Activated CD4-positive, alpha-beta T cell treated with anti-CD3 and anti-CD28 coated beads, Interleukin-2, Interleukin-4, amounts not matched to agents 100 ng/mL and 50 ng/mL, durations not matched to agents 16 hours and 8 hours (primary cell): ENCODE measurements at regions not wholly inside any gene's neighbourhood (a gene's known extent, or its start where the extent isn't known, plus 50 kb on each side); places are given as distances from the start of the nearest gene placed in this dataset.
"Not testable (repeated sequence)": the region's sequence is repeated elsewhere in the genome, so short reads cannot be mapped to it uniquely, and the experiment has no call there.

Experiments used
- DNase-seq: peaks from one replicate; pipeline ENCODE4 v3.0.0-alpha.2; 2020; ENCODE audit warnings: low spot score

DNA sequence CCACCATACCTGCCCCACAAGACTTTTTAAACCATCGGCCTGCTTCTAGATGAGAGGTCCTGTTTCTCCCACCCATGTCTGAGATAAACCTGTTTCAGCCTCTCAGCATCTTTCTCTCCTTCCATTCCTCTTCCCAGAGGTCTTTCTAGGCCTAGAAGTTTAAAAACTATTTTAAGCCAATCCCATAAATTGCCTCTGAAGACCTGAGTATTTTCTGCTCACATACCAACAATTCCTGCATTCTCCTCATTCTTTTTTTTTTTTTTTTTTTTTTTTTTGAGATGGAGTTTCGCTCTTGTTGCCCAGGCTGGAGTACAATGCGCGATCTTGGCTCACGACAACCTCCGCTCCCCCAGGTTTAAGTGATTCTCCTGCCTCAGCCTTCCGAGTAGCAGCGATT, 262.9 kb upstream of the AUTS2 start:
- no peak for DNase-seq

DNA sequence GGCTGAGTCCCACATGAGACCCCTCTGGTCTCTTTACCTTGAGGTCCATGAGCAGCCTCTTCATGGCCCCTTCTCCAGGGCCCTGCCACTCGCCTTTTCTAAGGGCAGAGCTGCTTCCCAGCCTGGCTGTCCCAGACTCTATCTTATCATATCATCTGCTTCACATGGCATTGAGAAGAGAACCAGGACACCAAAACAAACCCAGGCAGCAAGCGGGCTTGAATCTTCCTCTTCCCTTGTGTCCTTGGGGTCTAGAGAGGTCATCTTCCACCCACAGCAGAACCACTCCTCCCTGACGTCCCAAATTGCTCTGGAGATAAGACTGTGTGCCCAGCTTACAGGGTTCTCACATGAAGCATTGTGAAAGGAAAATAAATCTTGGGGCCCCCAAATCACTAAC, 261.3 kb upstream of the AUTS2 start:
- DNase-seq = no peak

DNA sequence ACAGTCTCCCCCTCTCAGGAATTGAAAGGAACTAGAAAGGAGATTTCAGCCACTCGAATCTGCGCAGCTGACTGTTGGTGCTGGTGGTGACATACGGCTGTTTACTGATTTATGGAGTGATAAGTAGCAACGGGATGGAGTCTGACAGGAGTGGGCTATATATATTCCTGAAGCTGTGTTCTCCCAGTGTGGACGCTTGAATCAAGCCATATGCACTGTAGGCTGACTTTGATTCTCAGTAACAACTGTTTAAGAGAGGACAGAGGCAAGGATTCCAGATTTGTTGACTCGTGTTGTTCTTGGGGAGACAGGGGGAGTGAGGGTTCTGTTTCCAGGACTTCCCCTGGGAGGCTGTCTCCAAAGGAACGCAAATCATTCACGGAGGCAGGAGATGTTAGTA, 260.1 kb upstream of the AUTS2 start:
- DNase-seq = no peak

DNA sequence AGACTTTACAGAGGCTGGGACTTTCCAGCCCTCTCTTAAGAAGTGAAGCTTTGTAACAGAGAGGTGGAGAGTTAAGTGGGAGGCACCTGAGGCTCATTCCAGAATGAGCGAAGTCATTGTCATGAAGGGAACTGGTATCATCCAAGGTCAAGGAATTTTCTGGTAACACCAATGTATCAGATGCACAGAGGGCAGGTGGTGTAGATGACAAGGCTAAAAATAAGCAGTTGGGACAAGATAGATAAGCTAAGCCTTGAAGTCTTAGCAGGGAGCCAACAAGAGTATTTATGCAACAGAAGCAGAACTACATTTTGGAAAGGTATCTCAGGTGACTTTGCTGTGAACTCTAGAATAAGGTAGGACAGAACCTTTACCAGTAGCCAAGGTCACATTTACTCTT, 257.0 kb upstream of the AUTS2 start:
- DNase-seq = no peak

DNA sequence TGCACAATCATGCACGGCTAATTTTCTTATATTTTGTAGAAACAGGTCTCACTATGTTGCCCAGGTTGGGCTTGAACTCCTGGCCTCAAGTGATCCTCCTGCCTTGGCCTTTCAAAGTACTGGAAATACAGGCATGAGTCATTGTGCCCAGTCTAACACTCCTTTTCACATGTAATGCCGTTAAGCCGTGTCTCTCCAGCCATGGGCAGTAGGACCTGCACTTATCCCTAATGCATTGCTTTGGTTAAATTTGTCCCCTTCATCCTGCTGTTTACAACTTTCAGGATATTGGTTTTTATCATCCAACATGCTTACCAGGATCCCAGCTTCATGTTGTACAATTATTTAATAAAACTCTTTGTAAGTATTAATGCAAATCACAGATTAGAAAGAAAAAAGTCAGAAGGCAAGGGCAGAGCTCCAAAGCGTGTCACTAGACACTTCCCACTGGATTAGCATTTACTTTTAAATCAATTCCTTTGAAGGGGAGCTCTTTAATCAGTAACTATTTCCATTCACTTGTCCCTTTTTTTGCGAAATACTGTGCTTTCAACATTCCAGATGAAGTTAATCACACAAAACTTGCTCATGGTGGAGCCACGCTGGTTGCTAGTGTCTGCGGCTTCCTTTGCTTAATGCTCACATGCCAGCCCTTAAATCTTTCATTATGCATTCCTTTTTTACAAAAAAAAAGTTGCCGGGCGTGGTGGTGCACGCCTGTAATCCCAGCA, 256.0 kb upstream of the AUTS2 start:
- DNase-seq = no peak

DNA sequence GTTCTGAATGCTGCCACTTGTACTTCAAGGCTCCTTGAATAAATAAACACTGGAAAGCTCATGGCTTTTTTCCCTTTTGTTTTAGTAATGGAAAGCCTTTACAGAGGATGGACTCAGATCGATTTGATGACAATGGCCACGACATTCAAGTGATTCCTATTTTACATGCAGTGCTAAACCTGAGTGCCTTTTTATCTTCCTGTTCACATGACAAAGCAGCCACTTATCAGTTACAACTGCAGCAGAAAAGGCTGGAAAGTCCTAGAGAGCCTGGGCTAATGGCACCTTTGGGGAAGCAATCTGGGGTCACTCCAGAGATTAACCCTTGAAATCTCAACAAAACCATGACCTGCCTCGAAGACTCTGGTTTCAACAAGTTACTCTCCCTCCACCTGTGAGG, 249.0 kb upstream of the AUTS2 start:
- DNase-seq = no peak

- DNase-seq = no peak
Measured at GRCh38 chr7:69358163-69358821, 240.0 kb upstream of the AUTS2 start.

DNA sequence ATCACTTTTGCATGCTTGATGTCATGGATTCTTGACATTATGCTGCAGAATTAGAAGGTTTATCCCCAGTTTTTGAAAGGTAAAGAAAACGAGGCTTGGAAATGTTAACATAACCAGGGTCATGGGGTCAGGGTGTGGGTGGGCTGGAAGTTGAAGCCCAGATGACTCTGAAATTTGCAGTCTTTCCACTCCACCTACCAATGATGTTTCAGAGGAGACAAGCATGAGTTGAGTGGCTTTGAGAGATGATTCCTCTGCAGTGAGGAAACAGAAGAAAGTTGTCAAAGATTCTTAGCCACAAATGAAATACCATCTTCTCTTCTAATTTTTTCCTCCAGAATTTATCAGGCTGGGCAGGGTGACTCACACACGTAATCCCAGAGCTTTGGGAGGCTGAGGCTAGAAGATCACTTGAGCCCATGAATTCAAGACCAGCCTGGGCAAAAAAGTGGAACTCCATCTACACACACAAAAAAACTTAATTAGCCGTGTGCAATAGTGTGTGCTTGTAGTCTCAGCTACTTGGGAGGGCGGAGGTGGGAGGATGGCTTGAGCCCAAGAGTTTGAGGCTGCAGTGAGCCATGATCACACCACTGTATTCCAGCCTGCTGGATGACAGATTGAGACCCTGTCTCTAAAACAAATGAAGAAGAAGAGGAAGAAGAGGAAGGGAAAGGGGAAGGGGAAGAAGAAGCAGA, 239.1 kb upstream of the AUTS2 start:
- no peak for DNase-seq

GRCh38 chr7:69360913-69361312, 237.4 kb upstream of the AUTS2 start:
- no peak for DNase-seq

GRCh38 chr7:69363136-69363535, 235.1 kb upstream of the AUTS2 start:
- DNase-seq = no peak

DNA sequence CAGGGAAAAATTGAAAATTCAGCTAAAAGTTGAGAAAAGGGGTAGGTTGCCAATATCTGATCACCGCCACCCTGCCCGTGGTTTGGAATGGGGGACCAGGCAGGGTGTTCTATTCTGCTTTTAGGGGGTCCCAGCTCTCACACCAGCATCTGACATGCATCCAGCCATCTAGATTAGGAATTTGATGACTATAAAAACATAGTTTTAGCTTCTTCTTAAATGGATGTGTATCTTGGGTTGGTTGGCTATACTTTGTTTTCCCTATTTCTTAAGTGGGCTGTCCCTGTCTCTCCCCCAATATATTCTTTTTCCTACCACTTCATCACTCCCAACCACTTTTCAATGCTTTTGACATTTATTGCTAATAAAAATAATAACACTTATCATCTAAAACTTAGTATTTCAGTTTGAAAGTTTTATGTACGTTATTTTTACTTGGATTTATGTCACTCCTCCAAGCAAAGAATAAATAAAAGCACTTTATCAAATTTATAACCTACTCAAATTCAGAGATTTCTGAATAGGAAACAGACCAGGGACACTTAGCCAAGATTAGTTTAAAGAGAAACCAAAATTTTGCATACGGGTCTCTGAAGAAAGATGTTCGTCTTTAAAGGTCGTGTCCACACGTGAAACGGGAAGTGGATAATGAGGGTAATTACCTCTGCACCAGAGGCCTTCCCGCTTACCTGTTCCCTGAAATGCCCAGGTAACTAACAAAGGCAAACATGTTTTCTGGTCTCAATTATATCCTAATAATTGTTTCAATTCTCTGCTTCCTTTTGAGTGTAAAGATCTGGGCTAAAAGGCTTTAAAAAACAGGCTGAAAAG, 233.2 kb upstream of the AUTS2 start:
- DNase-seq = no peak

- no peak for DNase-seq
Measured at GRCh38 chr7:69365651-69366192, 232.6 kb upstream of the AUTS2 start.

DNA sequence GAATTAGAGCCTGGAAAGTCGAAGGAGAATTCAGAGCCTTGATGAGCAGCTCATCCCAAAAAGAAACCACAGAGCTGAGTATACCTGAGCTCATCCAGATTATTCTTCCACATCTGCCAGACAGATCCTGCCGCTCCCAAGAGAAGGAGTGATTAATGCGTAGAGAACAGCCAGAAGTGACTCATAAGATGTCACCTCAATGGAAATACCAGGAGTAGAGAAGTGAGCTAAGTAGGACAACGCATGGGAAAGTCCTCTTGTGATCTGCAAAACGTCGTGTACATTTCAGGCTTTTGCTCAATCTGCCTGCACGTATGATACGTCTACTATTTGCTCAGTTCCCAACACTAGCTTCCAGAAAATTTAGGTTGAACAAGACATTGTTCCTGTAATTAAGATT, 230.5 kb upstream of the AUTS2 start:
- no peak for DNase-seq

DNA sequence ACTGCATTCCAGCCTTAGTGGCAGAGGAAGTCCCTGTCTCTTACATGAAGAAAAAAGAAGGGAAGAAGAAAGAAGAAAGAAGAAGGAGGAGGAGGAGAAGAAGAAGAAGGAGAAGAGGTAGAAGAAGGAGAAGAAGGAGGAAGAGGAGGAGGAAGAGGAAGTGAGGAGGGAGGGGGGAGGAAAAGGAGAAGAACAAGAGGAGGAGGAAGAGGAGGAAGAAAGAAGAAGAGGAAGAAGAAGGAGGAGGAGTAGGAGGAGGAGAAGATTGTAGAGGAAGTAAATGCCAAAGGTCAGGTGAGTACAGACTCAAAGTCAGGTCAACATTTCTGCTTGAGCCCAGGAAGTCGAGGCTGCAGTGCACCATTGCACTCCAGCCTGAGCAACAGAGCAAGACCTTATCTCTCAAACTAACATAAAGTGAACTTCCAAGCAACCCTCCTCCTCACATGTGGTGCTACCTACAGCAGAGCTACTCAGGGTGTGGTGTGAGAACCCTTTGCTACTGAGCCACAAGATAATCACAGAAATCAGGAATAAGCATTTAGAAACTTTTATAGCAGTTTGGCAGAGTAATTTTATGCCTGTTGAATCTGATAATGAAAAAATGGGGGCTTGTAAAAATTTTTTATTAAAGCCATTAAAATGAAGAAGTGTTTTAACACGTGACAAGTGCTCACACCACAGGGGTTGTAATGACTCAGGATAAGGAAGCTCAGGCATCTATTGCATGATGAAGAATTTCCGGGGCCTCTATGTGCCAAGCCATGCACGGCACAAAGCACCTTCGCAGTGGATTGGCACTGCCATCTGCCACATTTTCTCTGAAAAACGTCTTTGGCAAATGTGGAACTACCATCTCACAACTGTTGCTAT, 224.9 kb upstream of the AUTS2 start:
- no peak for DNase-seq

DNA sequence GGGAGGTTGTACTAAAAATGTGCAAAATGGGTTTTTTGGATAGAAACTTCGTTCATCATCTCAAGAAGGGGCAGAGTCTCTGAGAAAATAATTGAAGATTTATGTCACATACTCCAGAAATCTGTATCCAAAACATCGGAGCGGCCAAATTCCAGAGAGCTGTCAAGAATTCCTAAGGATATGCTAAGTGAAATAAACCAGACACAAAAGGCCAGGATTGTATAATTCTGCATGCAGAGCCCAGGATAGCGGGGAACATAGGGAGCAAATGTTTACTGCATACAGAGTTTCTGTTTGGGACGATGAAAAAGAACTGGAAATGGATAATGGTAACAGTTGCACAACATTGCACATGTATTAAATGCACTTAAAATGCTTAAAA, 224.2 kb upstream of the AUTS2 start:
- no peak for DNase-seq

DNA sequence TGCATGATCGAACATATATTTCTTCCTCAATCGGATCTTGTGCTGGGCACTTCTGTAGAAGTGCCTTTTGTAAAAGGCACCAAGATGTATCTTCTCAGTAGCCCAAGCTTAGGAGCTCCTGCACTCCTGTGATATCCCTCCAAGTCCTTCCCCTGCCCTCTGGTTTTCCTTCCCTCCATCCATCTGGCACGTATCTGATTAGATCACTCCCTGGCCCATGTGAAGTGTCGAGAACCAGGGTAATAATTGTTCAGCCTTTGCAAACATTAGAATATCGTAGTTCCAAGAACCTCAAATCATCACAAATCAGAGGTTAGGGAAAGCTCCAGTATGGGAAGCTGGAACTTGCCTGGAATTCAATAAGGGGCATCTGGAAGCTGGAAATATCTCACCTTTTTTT, 221.1 kb upstream of the AUTS2 start:
- no peak for DNase-seq

DNA sequence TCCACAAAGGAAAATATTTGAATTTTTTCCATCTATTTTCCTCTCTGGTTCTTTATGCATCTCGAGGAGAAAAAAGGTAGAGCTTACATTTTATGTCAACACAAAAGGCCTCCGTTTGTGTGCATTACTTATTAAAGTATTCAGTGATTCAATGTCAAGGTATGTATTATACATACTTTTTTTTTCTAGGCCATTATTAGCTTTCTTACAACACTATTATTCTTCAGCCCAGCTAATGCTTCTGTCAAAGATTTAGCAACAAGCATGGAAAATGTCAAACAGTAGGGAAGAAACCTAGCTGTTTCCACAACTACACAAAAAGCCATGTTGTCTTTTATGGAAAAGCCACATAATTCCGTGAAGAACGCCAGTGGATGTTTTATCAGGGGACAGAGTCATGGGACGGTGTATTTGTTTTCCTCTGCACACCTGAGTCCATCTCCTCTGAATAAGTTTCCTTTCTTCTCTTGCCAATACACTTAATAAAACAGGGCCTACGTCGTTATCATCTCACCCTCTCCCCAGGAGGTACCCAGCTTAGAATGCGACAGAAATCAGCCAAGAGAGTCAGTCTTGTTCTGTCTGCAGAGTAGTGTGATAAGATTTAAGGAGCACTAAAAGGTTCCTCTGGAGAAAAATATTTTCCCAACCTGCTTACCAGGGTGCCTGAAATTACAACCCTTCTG, 209.7 kb upstream of the AUTS2 start:
- no peak for DNase-seq

- no peak for DNase-seq
Measured at GRCh38 chr7:69389216-69389615, 209.1 kb upstream of the AUTS2 start.

DNA sequence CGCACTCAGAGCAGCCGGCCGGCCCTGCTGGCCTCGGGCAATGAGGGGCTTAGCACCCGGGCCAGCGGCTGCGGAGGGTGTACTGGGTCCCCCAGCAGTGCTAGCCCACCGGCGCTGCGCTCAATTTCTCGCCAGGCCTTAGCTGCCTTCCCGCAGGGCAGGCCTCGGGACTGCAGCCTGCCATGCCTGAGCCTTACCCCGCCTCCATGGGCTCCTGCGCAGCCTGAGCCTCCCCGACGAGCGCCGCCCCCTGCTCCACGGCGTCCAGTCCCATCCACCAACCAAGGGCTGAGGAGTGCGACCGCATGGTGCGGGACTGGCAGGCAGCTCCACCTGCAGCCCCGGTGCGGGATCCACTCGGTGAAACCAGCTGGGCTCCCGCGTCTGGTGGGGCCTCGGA, 204.4 kb upstream of the AUTS2 start:
- DNase-seq = not testable (repeated sequence)

- no peak for DNase-seq
Measured at GRCh38 chr7:69395061-69395714, 203.1 kb upstream of the AUTS2 start.
